H1 (cell line): ENCODE measurements at regions not wholly inside any gene's neighbourhood (a gene's known extent, or its start where the extent isn't known, plus 50 kb on each side); places are given as distances from the start of the nearest gene placed in this dataset.

Experiments
- BACH1 ChIP-seq: IDR thresholded peaks from 2 replicates; pipeline ENCODE4 v1.6.1; 2012; ENCODE audit warnings: low read length, improper control_type of control experiment
- CEBPB ChIP-seq: IDR thresholded peaks from 2 replicates; pipeline ENCODE4 v1.6.1; 2012; ENCODE audit warnings: low read depth, low read length
- CHD1 ChIP-seq: IDR thresholded peaks from 2 replicates; pipeline ENCODE4 v1.6.1; 2012; ENCODE audit warnings: low read depth, low read length, improper control_type of control experiment
- EZH2 ChIP-seq: fragments of 200-600 bp; sonication (generic); IDR thresholded peaks from 2 replicates; pipeline ENCODE4 v1.7.1; 2012; ENCODE audit warnings: low read depth, mild to moderate bottlenecking, moderate library complexity, low read length, inconsistent platforms; ENCODE audit not compliant: severe bottlenecking
- FOSL1 ChIP-seq: IDR thresholded peaks from 2 replicates; pipeline ENCODE4 v1.6.1; 2011; ENCODE audit warnings: mild to moderate bottlenecking, low read depth, low read length, moderate library complexity; ENCODE audit not compliant: insufficient read depth
- JUN ChIP-seq: IDR thresholded peaks from 2 replicates; pipeline ENCODE4 v1.6.1; 2011; ENCODE audit warnings: low read depth, mild to moderate bottlenecking, improper control_type of control experiment, low read length
- NANOG ChIP-seq: IDR thresholded peaks from 2 replicates; pipeline ENCODE4 v1.6.1; 2011; ENCODE audit warnings: low read length, low read depth, mild to moderate bottlenecking, inconsistent platforms; ENCODE audit not compliant: insufficient read depth, poor library complexity, severe bottlenecking
- RAD21 ChIP-seq, 2 experiments: IDR thresholded peaks in 1 of 2; conservative IDR thresholded peaks in 1 of 2; 2 replicates each; pipeline ENCODE4 v1.6.1; 2011; ENCODE audit warnings: low read depth in 2 of 2, low read length in 2 of 2, improper control_type of control experiment in 1 of 2, inconsistent platforms in 1 of 2, mild to moderate bottlenecking in 1 of 2, moderate library complexity in 1 of 2
- RFX5 ChIP-seq: IDR thresholded peaks from 2 replicates; pipeline ENCODE4 v1.6.1; 2011; ENCODE audit warnings: low read depth, low read length, improper control_type of control experiment, borderline replicate concordance
- SAP30 ChIP-seq: fragments of 300-600 bp; sonication (generic); IDR thresholded peaks from 2 replicates; pipeline ENCODE4 v1.7.1; 2012; ENCODE audit warnings: low read length, moderate library complexity, mild to moderate bottlenecking, inconsistent platforms; ENCODE audit not compliant: insufficient read depth, insufficient replicate concordance
- SIRT6 ChIP-seq: IDR thresholded peaks from one replicate; pipeline ENCODE4 v1.7.1; 2012; ENCODE audit warnings: low read length, inconsistent platforms
- TBP ChIP-seq: IDR thresholded peaks from 2 replicates; pipeline ENCODE4 v1.6.1; 2011; ENCODE audit warnings: low read depth, low read length, improper control_type of control experiment
- TF ChIP-seq, protein P1 (sequence below), 3 experiments: IDR thresholded peaks; 1 replicate in 2 of 3; 2 replicates in 1 of 3; pipeline versions ENCODE4 v1.5.1 to v1.6.1; 2011; ENCODE audit warnings: low read length in 3 of 3, mild to moderate bottlenecking in 3 of 3, inconsistent platforms in 2 of 3, low read depth in 1 of 3, moderate library complexity in 1 of 3; ENCODE audit not compliant: insufficient read depth in 1 of 3; ENCODE audit errors: control extremely low read depth in 1 of 3
- TF ChIP-seq, protein P2 (sequence below): IDR thresholded peaks from 2 replicates; pipeline ENCODE4 v1.6.1; 2011; ENCODE audit warnings: low read length, improper control_type of control experiment

DNA sequence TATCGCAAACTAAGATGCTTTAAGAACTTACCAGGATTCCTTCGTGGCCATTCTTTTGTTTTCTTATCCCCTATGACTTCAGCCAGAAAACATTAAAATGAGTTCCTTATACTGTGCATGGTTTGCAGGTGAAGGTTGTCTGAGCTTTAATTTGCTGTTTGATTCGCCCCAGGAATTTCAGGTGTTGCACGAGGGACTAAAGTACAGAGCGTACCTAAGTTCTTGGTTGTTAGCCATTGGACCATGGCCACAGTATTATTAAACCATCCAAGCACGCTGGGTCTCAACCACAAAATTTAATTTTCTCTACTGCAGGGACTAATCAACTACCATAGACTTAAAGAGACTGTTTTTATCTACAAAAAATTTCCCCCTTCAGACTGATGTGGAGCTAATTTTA, 208.4 kb upstream of the MPDZ start:
- TF ChIP-seq, protein P1, sequence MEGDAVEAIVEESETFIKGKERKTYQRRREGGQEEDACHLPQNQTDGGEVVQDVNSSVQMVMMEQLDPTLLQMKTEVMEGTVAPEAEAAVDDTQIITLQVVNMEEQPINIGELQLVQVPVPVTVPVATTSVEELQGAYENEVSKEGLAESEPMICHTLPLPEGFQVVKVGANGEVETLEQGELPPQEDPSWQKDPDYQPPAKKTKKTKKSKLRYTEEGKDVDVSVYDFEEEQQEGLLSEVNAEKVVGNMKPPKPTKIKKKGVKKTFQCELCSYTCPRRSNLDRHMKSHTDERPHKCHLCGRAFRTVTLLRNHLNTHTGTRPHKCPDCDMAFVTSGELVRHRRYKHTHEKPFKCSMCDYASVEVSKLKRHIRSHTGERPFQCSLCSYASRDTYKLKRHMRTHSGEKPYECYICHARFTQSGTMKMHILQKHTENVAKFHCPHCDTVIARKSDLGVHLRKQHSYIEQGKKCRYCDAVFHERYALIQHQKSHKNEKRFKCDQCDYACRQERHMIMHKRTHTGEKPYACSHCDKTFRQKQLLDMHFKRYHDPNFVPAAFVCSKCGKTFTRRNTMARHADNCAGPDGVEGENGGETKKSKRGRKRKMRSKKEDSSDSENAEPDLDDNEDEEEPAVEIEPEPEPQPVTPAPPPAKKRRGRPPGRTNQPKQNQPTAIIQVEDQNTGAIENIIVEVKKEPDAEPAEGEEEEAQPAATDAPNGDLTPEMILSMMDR (IDR thresholded peaks at IDR 0.05; ENCODE audit: control extremely low read depth in 1 of 3, insufficient read depth in 1 of 3, low read depth in 1 of 3, low read length in 3 of 3): no peak
- TF ChIP-seq EZH2: no peak
- no peak for TF ChIP-seq CHD1
- no peak for TF ChIP-seq RFX5
- TF ChIP-seq FOSL1: no peak
- TF ChIP-seq SIRT6: no peak
- TF ChIP-seq CEBPB: no peak
- TF ChIP-seq, protein P2, sequence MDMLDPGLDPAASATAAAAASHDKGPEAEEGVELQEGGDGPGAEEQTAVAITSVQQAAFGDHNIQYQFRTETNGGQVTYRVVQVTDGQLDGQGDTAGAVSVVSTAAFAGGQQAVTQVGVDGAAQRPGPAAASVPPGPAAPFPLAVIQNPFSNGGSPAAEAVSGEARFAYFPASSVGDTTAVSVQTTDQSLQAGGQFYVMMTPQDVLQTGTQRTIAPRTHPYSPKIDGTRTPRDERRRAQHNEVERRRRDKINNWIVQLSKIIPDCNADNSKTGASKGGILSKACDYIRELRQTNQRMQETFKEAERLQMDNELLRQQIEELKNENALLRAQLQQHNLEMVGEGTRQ: no peak
- TF ChIP-seq SAP30: no peak
- TF ChIP-seq RAD21 (IDR thresholded peaks at IDR 0.05 in 1 of 2, conservative IDR thresholded peaks at IDR 0.05 in 1 of 2; ENCODE audit: low read depth in 2 of 2, low read length in 2 of 2): no peak
- TF ChIP-seq JUN: no peak
- no peak for TF ChIP-seq BACH1
- TF ChIP-seq TBP: no peak
- TF ChIP-seq NANOG: no peak
